Nucleus accumbens (tissue), 56 donors: ENCODE measurements at regions not wholly inside any gene's neighbourhood (a gene's known extent, or its start where the extent isn't known, plus 50 kb on each side); places are given as distances from the start of the nearest gene placed in this dataset.

Experiments
- DNase-seq, 56 donors: peaks; one replicate each; lab custom pipeline; 2025; lab: John Stamatoyannopoulos, UW

DNA sequence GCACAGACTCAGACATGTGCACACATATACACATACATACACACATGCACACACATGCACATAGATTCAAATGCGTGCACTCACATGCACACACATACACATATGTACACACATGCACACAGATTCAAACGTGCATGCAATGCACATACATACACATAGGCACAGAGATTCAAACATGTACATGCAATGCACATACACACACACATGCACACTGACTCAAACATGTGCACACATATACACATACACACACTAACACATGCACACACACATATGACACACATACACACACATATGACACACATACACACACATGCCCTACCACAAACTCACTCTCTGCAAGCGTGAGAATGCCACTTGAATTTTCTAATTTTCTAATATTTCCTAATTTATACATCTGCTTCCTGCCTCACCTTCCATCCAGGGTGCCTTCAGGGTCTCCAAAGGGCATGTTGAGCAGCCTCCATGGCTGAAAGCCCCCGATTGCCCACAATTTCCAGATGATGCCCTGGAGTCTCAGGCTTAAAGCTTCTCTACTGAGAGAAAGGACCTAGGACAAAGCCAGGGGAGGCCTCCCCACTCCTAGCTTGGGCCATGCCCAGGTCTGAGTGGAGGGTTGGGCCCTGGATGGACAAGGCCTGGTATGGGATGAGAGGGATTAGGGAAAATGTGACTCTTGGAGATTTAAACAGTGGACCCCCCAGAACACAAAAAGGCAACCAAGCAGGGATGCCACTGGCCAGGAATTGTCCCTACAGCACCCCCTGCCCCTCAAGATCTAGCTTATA is 487.1 kb downstream of the TCERG1L start:
- DNase-seq, result no peak

DNA sequence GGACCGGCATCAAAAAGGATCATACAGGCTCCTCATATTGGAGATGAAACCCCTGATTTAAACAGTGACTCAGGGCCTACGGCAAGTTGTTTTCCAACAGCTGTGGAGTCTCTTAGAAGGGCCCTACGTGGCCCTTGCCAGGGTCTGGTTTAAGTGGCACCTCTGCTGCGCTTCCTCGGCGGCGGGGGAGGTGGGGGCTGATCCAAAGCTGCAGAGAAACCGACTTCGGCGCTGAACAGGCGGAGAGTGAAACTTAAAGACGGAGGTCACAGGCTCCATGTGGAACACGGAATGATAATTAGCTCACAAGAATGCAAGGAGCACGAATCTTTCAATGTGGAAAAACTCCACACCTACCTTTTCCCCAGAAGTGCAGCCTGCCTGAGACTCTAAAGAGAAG is 477.9 kb downstream of the TCERG1L start:
- DNase-seq, result peak in 8 of 56 donors; percentile 21 to 43 (median 32)

DNA sequence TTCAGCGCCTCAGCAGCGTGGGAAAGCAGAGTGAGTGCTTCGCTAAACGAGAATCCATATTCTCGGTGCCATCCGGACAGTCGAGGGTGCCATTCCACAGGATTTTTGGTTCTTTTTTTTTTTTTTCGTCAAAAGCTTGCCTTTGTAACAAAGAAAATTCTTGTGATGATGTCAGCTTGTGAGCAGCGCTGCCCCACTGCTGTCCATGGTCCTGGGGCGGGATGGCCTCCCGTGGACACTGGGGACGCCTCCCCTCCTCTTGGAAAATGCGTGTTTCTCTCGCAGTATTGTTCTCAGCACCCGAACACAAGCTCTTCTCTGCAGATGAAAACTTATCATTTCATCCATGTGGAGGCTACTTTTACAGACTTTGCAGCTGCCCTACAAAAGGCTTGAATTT is 477.4 kb downstream of the TCERG1L start:
- DNase-seq, result no peak

DNA sequence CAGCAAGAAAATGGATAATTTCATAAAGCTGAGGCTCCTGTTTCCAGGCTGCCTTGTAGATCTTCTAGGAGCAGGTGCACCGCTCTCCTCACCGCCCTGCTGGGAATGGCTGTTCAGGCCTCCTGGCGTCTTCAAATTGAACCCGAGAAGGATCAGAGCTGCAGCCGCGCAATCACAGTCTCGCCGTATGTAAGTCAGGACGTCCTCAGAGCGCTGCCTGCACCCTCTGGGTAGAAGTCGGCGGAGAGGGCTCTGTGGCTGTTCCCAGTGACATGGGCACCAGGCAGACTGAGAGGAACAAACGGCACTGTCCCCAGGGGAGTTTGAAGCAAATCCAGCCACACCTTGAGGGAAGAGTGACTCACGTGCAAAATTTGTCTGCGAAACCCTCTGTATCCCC is 476.9 kb downstream of the TCERG1L start:
- DNase-seq, result no peak

DNA sequence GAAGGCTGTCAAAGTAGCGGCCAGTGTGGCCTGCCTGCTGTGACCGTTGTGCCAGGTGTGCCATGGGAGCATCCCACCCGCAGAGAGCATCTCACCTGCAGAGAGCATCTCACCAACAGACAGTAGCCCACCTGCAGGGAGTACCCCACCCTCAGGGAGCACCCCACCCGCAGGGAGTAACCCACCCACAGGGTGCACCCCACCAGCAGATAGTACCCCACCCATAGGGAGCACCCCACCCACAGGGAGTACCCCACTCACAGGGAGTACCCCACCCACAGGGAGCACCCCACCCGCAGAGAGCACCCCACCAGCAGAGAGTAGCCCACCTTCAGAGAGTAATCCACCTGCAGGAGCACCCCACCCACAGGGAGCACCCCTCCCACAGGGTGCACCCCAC is 476.5 kb downstream of the TCERG1L start:
- DNase-seq, result no peak

DNA sequence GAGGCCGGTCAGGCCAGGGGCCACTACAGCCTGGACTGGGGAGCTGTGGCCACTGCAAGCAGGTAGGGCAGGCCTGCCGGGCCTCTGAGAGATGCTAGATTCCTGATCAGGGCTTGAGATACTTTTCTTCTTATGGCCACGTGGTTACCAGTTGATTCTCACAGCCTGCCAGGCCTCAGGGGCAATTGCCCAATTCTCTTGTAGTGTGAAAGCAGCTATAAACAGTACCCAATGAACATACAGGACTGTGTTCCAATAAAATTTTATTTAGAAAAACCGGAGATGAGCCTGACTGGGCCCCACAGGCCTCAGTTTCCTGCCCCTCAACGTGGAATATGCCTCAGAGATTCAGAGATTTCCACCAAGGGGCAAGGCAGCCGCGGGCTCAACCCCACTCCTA is 475.2 kb downstream of the TCERG1L start:
- DNase-seq, result no peak

DNA sequence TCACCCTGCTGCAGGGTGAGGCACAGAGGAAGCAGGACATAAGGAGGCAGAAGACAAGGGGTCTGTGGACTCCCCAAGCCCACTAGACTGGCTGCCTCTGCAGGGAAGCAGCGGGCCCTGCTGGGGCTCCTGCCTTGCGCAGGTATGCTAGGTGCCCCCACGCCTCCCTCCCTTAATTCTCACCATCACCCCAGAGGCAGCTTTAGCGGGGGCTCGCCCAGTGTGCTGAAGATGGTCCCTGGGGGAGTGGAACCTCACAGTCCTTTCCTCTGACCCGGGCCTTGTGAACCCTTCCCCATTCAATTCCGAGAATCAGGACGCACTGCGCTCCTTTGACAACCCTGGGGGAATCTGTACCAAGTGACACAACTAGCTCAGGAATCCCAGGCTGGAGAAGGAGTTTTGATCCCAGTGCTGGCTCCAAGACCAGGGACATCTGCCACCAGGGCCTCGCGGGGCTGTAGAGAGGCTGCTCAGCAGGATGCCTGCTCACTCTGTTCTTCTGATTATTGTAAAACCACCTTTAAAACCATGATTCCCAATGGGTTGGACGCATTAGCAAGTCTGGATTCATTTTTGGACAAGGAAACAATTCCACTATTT is 468.4 kb downstream of the TCERG1L start:
- no peak for DNase-seq

DNA sequence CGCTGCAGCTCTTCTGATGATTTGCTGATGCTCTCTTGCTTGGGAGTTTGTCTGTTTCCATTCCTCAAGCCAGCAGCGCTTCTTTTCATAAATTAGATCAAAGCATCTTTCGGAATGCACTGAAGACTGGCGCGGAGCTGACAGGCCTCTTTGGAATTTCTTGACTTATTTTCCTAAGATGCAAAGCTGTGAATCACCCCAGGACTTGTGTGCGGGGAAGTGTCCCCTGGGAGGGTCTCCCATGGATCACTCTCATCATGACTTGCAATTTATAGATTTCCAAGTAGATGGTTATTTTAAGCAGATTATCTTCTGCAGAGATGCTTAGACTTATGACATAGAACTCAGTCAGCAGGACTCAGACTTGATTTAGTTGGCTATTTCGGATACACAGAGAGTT is 467.2 kb downstream of the TCERG1L start:
- no peak for DNase-seq

DNA sequence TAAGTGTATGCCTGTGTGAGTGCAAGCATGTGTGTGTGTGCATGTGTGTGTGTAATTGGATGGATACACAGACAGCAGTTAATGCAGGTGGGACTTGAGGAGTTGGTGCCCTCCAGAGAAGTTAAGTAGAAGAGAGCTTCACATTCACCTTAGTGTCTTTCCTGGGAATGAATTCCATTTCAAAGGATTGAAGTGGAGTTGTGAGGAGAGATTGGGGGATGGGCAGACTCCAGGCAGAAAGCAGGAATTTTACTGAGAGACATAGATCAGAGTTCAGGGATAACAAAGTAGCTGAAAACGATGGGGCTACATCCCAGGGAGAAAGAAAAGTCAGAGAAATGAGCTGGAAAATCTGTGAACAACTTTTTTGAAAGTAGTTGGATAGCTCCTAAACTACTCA is 464.4 kb downstream of the TCERG1L start:
- DNase-seq, result no peak

DNA sequence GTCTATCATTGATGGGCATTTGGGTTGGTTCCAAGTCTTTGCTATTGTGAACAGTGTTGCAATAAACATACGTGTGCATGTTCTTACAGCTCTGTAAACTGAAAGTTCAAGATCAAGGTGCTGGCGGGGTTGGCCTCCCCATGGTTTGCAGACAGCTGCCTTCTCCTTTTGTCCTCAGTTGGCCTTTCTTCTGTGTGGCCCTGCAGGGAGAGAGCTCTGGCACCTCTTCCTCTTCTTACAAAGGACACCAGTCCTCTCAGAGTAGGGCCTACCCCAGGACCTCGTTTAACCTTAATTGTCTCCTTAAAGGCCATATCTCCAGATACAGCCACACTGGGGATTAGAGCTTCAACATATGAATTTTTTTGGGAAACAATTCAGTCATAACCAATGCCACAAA is 462.7 kb downstream of the TCERG1L start:
- DNase-seq, result no peak

DNA sequence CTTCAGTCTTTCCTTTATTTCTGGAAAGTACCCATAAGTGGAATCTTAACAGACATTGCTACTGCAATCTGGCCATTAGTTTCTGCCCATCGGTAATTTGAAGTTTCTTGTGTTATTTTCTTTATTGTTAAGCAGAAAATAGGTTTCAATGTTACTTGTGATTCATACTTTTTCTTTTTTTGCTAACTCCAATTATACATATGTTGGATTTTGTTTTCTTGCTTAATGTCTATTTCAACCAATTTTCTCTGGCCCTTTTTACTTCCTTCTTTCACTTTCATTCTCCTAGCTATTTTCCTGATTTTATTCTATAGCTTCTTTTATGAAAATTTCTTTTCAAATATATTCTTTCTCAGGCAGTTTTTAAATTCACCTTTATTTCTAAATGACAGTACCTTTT is 457.4 kb downstream of the TCERG1L start:
- DNase-seq, result no peak

DNA sequence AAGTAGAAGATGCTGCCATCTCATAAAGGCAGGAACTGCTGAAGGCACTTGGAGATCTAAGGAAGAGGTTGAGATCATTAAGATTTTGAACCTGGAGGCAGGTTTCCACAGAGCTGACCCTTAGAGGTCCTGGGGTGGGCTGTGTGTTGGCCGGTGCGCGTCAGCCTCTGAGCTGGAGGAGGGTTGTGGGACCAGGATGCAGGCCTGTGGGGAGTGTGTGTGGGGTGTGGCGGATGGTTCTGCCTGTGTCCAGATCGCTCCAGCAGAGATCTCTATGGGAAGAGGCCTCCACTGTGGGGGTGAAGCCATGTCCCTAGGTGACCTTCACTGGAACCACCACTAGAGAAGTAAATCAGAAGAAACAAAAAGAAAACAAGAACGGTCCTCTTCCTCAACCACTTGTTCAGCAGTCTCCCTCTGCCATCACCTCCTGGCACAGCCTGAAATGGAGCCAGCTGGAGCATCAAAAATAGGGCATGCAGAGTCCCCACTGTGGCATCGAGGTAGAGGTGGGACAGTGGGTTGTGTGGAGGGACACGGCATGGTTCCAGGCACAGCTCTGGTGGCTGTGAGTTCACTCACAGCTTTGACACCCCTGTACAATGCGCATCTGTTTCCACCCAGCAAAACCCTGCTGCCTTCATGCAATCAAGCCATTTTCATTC is 453.8 kb downstream of the TCERG1L start:
- DNase-seq, result no peak

DNA sequence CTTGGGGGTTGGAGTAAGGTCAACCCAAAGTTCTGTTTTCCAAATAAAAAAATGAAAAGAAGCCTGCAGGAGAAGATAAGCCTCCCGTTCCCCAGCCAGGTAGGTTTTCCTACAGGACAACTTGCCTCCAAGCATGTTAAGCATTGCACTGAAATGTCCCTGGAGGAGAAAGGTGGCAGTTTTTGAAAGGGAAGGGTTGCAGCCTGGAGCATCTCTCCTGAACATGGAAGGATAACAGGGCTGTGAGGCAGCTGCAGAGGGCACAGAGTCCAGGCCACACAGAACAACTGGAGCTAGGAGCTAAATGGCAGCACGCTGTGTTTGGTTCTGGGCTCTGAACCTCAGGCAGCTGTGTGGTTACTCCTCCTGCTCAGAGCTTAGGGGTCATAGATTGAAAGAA is 452.9 kb downstream of the TCERG1L start:
- DNase-seq, result no peak

DNA sequence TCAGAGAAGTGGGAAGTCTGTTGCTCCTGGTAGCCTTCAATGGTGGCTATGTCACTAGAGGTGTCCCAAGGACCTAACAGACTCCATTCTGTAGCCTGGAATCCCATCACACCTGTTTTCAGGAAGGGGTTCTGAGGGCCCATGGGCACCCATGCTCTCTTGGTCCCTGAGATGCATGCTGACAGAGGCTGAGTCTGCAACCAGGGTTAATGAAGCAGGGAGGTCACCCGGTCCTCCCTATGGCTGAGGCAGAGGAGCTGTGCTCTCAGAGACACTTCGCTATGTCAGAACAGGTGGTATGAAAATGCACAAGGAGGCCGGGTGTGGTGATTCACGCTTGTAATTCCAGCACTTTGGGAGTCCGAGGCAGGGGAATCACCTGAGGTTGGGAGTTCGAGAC is 452.1 kb downstream of the TCERG1L start:
- no peak for DNase-seq

DNA sequence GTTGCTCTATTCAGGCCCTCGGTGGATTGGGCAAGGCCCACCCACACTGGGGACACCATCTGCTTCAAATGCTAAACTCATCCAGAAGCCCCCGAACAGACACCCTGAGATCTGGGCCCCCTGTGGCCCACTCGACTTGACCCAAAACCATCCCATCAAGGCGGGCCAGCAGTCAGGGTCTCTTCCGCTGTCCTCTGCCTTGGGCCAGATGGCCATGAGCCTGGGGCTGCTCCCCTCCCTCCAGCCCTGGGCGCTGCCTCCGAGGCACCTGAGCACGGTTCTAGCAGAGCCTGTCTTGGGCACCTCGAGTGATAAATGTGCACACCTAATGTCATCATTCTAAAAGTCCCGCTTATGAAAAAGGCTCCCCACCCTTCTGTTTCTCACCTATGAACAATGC is 449.4 kb downstream of the TCERG1L start:
- no peak for DNase-seq

DNA sequence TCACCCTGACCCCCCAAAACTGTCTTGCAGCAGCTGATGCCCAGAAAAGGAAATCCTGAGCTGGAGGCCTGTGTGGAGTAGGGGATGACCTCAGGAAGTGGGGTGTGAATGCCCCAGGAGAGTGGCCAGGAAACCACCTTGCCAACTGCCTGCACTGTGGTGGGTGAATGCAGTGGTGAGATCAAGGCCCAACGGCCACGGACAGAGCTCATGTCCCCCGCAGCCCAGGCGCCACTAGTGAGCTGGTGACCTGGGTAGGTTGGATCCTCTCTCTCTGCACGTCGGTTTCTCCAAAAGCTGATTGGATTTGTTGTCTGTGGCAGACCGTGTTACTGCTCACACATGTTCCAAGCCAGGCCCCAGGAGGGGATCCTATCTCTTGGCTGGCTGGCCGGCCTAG is 448.9 kb downstream of the TCERG1L start:
- no peak for DNase-seq

DNA sequence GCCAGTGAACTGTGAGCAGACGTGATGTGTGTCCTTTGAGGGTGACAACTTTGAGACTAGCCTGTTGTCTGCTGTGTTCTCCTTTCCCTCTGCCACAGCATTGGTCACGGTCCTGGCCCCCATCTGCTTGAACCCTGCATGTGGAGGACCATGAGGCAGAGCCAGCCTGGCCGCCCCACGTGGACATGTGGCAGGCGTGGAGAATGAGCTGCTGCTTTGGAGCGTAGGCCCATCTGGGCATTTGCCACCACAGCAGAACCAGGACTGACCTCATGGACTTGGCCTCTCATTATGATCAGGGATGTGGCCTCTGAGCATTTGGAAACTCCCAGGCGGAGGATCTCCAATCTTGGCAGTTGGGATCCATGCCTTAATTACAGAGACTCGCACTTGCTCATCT is 448.5 kb downstream of the TCERG1L start:
- no peak for DNase-seq

DNA sequence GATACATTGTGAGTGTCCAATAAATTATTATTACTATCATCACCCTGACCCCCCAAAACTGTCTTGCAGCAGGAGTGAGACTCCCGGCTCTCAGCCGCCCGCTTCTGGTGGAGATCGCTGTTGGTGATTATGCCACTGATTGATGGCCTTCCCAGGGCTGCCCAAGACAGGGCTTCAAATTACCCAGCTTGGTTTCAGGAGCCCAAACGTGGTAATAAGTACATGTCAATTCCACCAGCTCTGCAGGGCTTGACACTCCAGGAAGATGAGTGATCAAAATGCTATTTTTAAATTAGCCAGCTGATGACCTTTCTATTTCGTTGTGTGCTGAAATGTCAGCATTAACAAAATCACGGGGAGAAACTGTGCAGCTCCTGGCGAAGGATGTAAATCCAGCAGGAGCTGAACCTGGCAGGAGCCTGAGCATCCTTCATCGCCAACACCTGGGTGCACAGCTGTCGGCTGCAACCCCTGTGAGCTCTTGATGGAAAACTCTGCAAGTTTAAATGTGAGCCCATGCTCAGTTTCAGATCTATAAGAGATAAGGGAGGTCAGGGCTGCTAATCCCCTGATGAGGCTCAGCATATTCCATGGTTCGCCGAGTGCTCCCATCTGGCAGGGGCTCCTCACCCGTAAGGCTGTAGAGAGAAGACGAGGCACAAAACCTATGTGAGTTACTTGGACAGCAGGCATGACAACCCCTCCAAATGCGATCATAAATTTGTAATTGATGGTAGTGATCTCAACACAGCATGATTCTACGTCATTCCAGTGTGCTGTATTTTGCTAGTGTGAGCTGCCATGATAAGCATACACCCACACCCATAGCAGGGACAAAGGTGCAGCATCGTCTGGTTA is 446.3 kb downstream of the TCERG1L start:
- DNase-seq, result no peak

DNA sequence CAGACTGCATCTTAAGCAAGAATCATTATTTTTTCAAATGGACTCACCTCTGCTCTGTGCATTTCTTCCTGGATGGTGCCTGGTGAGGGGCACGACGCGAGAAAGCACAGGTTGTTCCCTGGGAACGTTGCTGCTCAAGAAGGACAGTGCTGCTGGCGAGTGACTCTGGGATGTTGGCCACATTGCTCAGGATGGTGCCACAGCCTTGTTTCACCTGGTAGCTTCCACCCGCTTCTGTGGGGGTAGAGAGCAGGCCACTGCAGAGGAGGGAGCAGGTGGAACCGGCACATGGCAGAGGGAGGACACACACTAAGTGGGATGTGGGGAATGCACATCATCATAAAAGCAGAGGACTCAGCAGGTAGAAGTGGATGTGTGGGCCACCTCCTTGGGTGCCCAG is 444.7 kb downstream of the TCERG1L start:
- DNase-seq, result no peak

DNA sequence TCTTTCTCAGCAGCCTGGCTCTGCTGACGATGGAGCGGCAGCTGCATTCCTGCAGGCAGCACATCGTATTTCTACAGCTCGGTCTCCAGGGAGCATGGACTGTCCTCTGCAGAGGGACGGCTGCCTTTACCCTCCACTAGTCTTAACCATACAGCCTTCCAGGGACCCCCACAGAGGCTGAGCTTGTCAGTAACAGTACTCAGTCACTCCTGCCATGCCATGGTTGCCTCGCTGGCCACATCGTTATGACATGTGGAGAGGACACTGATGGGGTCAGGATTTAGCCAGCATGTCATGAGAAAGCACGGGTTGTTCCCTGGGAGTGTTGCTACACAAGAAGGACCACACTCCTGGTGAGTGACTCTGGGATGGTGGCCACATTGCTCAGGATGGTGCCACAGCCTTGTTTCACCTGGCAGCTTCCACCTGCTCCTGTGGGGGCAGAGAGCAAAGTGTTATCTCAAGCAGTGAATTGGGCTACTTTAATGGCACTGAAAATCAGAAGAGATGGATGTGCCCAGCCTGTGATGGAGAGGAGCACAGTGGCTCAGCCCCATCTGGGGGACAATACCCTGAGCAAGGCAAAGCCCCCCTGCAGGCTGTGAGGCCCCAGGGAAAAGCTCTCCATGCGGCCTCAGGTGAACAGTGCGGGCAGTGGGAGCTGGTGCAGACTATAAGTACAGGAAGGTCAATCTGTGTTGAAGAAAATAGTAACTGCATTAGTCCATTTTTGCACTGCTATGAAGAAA is 443.9 kb downstream of the TCERG1L start:
- no peak for DNase-seq
